Parathyroid adenoma (tissue), 2 donors: ENCODE measurements at regions not wholly inside any gene's neighbourhood (a gene's known extent, or its start where the extent isn't known, plus 50 kb on each side); places are given as distances from the start of the nearest gene placed in this dataset.

Experiments
- H2AFZ ChIP-seq: fragments of 300-600 bp; sonication (generic); one replicate; pipeline ENCODE4 v1.7.0; 2017; ENCODE audit warnings: antibody characterized with exemption, mild to moderate bottlenecking
- H3K27ac ChIP-seq: fragments of 300-600 bp; sonication (generic); one replicate; pipeline ENCODE4 v1.7.0; 2017
- H3K27me3 ChIP-seq: fragments of 300-600 bp; sonication (generic); one replicate; pipeline ENCODE4 v1.7.0; 2017; ENCODE audit warnings: low read length; ENCODE audit not compliant: control insufficient read depth, insufficient read depth
- H3K36me3 ChIP-seq: fragments of 300-600 bp; sonication (generic); one replicate; pipeline ENCODE4 v1.7.0; 2017; ENCODE audit warnings: low read length; ENCODE audit not compliant: control insufficient read depth, insufficient read depth
- H3K4me1 ChIP-seq: fragments of 300-600 bp; sonication (generic); one replicate; pipeline ENCODE4 v1.7.0; 2017; ENCODE audit warnings: control low read depth
- H3K4me2 ChIP-seq: fragments of 300-600 bp; sonication (generic); one replicate; pipeline ENCODE4 v1.7.0; 2017; ENCODE audit warnings: low read length
- H3K4me3 ChIP-seq: fragments of 300-600 bp; sonication (generic); one replicate; pipeline ENCODE4 v1.7.0; 2017; ENCODE audit warnings: low read depth, low read length
- H3K79me2 ChIP-seq: fragments of 300-600 bp; sonication (generic); one replicate; pipeline ENCODE4 v1.7.0; 2017; ENCODE audit warnings: control low read depth
- H3K9ac ChIP-seq: fragments of 300-600 bp; sonication (generic); one replicate; pipeline ENCODE4 v1.7.0; 2017; ENCODE audit warnings: mild to moderate bottlenecking
- H3K9me3 ChIP-seq: fragments of 300-600 bp; sonication (generic); one replicate; pipeline ENCODE4 v1.7.0; 2017; ENCODE audit warnings: low read length; ENCODE audit not compliant: control insufficient read depth
- TF ChIP-seq, protein P1 (sequence below): fragments of 300-600 bp; sonication (generic); IDR thresholded peaks from one replicate; pipeline ENCODE4 v1.7.0; 2017; ENCODE audit warnings: antibody characterized with exemption, mild to moderate bottlenecking
- donor health status: primary hyperparathyroidism.

DNA sequence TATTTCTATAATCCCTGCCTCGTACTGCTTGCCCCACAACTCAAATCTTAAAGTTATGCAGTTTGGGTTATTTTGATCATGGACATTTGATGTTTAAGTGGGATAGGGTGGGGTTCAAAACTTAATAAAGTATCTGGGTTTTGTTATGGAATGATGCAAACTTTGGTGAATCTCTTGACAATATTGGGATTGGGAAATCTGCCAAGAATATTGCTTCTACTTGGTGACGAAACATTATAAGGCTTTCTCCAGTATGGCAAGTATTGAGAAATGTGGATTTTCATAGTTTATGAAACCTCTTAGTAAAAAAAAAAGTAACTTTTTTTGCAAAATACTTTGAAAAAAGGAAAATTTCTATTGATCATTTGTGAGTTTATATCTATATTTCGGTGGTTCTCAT is 130.8 kb upstream of the SFRP2 start:
- Histone ChIP-seq H3K79me2 (no peaks in the 10 kb centered on the region), H3K27ac (no peak overlapping the region), H3K9ac (no peak overlapping the region), H3K4me2 (no peak overlapping the region), H3K36me3 (no peaks in the 10 kb centered on the region), H3K4me1 (no peaks in the 10 kb centered on the region), H3K27me3 (no peaks in the 10 kb centered on the region), H2AFZ (no peak overlapping the region), H3K9me3 (no peaks in the 10 kb centered on the region), H3K4me3 (no peak overlapping the region)
- TF ChIP-seq, protein P1, sequence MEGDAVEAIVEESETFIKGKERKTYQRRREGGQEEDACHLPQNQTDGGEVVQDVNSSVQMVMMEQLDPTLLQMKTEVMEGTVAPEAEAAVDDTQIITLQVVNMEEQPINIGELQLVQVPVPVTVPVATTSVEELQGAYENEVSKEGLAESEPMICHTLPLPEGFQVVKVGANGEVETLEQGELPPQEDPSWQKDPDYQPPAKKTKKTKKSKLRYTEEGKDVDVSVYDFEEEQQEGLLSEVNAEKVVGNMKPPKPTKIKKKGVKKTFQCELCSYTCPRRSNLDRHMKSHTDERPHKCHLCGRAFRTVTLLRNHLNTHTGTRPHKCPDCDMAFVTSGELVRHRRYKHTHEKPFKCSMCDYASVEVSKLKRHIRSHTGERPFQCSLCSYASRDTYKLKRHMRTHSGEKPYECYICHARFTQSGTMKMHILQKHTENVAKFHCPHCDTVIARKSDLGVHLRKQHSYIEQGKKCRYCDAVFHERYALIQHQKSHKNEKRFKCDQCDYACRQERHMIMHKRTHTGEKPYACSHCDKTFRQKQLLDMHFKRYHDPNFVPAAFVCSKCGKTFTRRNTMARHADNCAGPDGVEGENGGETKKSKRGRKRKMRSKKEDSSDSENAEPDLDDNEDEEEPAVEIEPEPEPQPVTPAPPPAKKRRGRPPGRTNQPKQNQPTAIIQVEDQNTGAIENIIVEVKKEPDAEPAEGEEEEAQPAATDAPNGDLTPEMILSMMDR: no peak

DNA sequence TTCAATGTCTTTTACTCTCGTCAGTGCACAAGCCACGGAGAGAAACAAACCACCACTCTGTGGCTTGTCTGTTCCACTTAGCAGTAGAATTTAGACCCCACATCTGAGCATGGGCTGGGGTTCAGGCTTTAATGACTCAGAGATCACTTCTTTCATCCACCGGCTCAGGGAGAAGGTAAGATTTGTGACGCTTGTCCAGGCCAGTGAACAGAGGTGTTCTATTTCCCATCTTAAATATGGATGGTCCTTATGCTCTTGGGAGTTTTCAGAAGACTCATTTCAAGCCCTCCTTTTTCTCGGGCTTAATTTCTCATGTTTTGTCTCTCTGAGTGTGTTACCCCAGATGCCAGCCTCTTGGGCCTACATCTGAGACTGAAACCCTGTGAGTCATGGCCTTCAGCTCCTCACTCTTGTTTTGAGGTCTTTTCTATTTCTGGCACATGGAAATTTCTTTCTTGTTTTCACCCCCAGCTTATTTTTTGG is 127.4 kb upstream of the SFRP2 start:
- no peaks in the 10 kb centered on the region for H3K79me2 ChIP-seq
- H3K4me3 ChIP-seq: no peak overlapping the region
- H3K4me1 ChIP-seq: no peaks in the 10 kb centered on the region
- no peak overlapping the region for H2AFZ ChIP-seq
- H3K27me3 ChIP-seq: no peaks in the 10 kb centered on the region
- TF ChIP-seq, protein P1: no peak
- no peak overlapping the region for H3K9ac ChIP-seq
- H3K9me3 ChIP-seq: no peaks in the 10 kb centered on the region
- no peak overlapping the region for H3K4me2 ChIP-seq
- no peaks in the 10 kb centered on the region for H3K36me3 ChIP-seq
- no peak overlapping the region for H3K27ac ChIP-seq

DNA sequence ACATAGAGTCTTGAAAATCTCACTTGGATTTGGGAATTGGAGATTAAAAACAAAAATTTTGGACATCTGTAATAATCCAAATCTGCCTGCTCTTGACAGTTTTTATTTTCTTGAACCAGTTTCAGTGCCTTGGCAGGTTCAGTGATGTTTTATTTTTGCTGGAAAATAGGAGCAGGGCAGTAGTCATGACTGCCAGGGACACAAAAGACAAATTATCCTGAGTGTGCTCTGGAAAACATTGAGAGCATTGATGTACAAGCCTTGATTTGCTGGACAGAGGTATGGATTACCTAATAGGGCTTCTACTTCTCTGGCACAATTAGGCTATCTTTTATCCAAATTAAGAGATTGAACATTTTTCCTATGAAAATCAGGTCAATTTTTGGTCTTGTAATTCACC is 123.4 kb upstream of the SFRP2 start:
- Histone ChIP-seq H3K4me3 (no peak overlapping the region), H3K4me1 (no peaks in the 10 kb centered on the region), H3K27me3 (no peaks in the 10 kb centered on the region), H3K27ac (no peak overlapping the region), H3K9ac (no peak overlapping the region), H3K4me2 (no peak overlapping the region), H3K79me2 (no peaks in the 10 kb centered on the region), H3K36me3 (no peaks in the 10 kb centered on the region), H2AFZ (no peak overlapping the region), H3K9me3 (no peaks in the 10 kb centered on the region)
- TF ChIP-seq, protein P1: no peak

DNA sequence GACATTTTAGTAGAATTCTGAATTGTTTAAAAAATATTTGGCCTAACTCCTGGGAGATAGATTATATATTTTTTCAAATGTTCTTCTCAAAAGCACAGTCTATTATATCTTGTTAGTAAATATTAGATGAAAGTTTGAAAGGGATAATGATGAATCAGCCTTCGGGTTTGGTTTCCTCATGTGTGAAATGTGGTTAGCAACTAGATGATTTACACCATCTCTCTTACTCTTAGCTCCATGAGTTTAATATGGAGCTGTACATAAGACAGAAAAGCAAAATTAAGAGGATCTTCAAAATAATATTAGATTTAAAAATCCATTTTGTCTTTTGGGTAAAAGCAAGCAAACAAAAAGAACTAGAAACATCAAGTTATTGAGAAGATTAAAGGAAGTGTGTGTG is 120.8 kb upstream of the SFRP2 start:
- TF ChIP-seq, protein P1: no peak
- Histone ChIP-seq H2AFZ (no peak overlapping the region), H3K4me1 (no peaks in the 10 kb centered on the region), H3K9me3 (no peaks in the 10 kb centered on the region), H3K27ac (no peak overlapping the region), H3K27me3 (no peaks in the 10 kb centered on the region), H3K36me3 (no peaks in the 10 kb centered on the region), H3K4me2 (no peak overlapping the region), H3K9ac (no peak overlapping the region), H3K4me3 (no peak overlapping the region), H3K79me2 (no peaks in the 10 kb centered on the region)

DNA sequence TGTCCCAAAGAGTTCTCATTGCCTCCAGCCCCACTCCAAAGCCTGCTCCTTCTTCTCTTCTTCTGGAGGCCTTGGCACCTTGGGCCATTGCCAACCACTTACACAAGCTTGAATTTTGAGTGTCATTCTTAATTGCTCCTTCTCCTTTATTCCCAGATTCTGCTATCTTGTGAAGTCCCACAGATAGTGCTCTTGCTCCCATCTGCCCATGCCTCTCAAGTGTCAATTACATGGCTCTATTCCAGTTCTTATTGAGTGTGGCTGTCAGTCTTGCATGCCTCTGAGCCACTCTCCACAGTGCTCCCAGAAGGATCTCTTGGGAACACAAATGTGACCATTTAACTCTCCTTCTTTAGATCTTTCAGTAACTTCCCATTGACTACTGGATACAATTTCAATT is 117.3 kb upstream of the SFRP2 start:
- H3K4me1 ChIP-seq: no peaks in the 10 kb centered on the region
- H3K27me3 ChIP-seq: no peaks in the 10 kb centered on the region
- H3K4me2 ChIP-seq: no peak overlapping the region
- no peak overlapping the region for H3K4me3 ChIP-seq
- no peaks in the 10 kb centered on the region for H3K79me2 ChIP-seq
- no peak overlapping the region for H3K27ac ChIP-seq
- H3K9ac ChIP-seq: no peak overlapping the region
- TF ChIP-seq, protein P1: no peak
- no peaks in the 10 kb centered on the region for H3K36me3 ChIP-seq
- no peaks in the 10 kb centered on the region for H3K9me3 ChIP-seq
- no peak overlapping the region for H2AFZ ChIP-seq
